Left kidney (tissue), 1 donor: ENCODE measurements at regions not wholly inside any gene's neighbourhood (a gene's known extent, or its start where the extent isn't known, plus 50 kb on each side); places are given as distances from the start of the nearest gene placed in this dataset.
A peak's percentile ranks its signal among the peaks of the same experiment; 100 is the strongest.
"Not testable (repeated sequence)": the region's sequence is repeated elsewhere in the genome, so short reads cannot be mapped to it uniquely, and the experiment has no call there.

Experiments
- DNase-seq: peaks from one replicate; pipeline ENCODE4 v3.0.0-alpha.2; 2013

GRCh38 chr6:50467931-50468330 is 245.4 kb upstream of the TFAP2D start:
- no peak for DNase-seq

DNA sequence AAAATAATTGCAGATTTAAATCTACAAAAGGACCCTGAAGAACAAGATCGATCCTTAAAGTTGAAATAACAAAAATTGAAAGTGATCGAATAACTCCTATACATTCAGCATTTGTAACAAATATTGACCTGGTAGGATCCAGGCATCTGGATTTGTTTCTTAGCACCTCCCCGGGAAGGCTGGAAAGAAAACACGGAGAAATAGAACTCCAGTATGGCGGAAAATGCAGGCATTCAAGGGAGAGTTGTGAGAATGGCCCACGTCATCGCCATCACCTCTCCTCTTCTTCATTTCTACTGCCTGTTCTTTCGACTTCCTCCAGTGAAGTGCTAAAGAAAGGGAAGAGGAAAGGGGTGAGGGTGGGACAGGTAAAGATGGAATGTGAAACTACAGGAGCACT is 242.3 kb upstream of the TFAP2D start:
- no peak for DNase-seq

GRCh38 chr6:50510361-50510760 is 203.0 kb upstream of the TFAP2D start:
- DNase-seq = no peak

DNA sequence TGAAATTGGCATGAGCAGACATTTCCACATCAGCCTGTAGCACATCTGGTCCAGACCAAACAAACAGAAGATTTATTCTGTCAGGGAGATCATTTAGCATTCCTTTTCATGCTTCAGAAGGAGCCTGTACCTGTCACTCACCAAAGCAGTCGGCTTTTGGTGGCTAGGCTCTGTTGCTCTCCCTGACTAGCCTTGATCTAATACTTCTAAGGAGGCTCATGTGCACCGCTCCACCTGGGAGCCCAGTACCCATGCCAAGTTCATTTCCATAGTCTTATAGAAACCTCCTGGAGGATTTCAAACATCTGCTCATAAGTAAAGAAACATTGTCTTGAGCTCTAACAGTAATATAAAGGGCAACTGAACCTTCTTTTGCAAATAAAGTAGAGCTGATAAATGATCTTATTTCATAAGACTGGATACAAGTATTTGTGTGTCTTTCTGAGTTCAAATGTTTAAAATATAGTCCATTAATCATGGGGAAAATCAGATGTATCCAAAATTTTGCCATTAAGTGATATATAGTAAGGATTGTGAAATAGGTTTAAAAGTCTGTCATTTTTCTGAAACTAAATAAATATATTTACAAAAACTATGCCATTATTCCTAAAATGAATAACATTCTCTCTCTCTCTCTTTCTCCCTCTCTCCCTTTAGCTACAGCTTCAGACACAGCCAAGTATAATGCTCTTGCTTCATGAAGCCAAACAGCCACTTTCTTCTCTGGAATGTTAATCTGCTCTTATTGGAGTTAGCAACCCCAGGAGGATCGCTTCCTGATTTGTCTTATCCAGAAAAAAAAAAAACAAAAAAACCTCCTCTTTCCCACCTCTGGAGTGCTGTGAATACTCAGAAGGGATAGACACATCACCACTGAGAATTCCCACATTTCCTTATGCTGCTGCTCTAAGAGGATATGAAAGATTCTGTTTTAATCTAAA is 192.7 kb upstream of the TFAP2D start:
- DNase-seq = no peak

DNA sequence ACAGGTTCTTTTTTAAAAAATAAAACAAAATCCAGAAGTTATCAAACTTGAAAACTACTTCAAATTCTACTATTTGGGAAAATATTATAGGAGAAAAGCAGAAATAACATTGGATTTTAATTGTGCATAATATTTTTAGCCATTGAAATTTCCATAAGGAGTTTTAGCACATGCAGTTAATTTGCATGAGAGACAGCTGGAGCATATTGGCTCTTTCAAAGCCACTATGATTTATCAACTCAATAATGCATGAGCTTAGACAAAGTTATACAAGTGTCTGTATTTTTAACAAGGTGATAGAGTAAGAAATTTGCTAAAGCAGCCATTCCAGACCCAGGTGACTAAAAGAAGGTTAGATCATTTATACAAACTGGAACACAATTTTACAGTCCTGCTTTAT is 189.0 kb upstream of the TFAP2D start:
- no peak for DNase-seq

DNA sequence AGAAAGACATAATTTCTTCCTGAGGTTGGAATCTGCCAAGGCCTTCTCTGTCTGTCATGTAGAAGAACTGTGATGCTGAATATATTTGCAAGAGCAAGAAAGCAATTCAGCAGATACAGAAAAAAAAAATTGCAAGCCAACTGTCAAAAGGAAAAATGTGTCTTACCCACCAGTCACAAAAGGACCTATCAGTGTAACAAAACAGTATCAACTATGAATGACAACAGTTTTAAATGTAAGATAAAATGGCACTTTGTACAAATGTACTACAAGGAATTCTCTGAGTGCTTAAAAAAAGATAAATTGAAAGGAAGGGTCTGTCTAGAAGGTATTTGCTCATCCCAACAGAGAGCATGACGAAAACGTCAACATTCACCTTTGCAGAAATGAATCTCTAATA is 185.3 kb upstream of the TFAP2D start:
- DNase-seq = no peak

DNA sequence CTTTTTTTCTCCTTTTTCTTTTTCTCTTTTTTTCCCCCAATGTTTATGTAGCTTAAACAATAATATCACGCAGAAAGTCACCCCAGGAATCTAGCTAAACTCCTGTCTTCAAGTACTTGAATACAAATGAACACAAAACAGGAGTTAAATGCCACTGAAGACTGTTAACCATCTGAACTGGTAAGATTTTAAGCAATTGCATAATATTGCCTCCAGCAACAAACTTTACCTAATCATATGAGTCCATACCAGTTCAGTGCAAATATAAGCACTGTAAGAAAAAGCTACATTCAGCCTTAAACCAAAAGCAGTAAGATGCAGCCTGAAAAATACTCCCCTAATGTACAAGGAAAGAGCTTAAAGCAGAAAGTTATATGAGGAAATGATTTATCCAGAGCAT is 173.9 kb upstream of the TFAP2D start:
- no peak for DNase-seq

DNA sequence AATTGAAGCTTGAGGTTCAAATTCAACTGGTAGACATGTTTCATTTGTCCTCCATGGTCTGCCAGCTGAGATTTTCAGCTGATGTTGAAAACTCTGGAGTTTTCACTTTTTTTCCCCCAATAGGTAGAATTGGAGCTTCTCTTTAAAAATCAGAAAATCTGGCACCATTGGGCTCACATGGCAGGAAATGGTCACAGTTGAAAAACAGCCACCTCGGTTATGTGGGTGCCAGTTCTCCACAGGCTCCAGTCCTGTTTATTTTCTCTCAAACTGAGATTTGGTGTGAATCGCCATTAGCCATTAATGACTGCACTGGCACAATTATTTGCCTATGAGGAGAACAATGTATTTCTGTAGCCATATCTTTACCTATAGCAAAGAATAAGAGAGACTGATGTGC is 171.4 kb upstream of the TFAP2D start:
- no peak for DNase-seq

DNA sequence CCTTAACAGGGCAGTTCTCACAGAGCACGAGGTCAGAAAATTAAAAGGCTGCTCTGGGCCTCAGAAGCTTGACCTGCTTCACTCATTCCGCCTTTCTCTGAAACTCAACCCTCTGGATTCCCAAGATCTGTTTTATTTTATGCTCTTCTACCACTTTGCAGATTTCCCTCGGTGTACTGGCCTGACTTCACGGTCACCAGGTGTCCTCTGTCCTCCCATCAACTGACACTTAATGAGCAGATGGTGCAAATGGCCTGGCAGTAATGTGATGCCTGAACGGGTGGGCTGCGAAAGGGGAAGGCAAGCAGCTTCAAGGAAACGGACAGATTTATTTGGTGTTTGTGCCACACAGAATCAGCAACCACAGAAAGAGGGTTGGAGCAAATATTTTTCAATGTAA is 169.7 kb upstream of the TFAP2D start:
- peak; percentile 43 for DNase-seq

DNA sequence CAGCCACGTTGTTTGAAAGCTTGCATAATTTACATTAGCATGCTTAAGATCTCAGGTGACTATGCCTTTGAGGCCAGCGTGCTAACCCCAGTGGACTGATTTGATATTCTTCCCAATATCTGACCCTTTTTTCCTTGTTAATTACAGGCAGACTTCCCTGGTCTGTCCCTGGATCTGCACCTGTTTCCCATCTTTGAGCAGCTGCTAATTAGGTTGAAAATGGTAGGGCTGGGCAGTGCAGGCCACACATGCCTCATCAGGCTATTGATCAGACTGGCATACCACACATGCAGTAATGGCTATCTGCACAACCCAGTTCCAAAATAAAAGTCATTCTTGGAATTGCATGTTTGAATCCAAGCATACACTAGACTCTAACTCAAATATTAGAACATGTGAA is 164.3 kb upstream of the TFAP2D start:
- no peak for DNase-seq

GRCh38 chr6:50549475-50549874 is 163.9 kb upstream of the TFAP2D start:
- no peak for DNase-seq

- no peak for DNase-seq
Observed at GRCh38 chr6:50555982-50556381, 157.3 kb upstream of the TFAP2D start.

GRCh38 chr6:50565004-50565403 is 148.3 kb upstream of the TFAP2D start:
- DNase-seq = no peak

DNA sequence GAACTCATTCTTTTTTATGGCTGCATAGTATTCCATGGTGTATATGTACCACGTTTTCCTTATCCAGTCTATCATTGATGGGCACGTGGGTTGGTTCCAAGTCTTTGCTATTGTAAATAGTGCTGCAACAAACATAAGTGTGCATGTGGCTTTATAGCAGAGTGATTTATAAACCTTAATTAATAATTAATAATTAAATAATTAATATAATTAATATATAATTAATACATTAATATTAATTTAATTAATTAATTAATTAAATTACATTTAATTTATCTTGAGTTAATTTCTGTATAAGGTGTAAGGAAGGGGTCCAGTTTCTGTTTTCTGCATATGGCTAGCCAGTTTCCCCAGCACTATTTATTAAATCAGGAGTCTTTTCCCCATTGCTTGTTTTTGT is 142.1 kb upstream of the TFAP2D start:
- DNase-seq = not testable (repeated sequence)

DNA sequence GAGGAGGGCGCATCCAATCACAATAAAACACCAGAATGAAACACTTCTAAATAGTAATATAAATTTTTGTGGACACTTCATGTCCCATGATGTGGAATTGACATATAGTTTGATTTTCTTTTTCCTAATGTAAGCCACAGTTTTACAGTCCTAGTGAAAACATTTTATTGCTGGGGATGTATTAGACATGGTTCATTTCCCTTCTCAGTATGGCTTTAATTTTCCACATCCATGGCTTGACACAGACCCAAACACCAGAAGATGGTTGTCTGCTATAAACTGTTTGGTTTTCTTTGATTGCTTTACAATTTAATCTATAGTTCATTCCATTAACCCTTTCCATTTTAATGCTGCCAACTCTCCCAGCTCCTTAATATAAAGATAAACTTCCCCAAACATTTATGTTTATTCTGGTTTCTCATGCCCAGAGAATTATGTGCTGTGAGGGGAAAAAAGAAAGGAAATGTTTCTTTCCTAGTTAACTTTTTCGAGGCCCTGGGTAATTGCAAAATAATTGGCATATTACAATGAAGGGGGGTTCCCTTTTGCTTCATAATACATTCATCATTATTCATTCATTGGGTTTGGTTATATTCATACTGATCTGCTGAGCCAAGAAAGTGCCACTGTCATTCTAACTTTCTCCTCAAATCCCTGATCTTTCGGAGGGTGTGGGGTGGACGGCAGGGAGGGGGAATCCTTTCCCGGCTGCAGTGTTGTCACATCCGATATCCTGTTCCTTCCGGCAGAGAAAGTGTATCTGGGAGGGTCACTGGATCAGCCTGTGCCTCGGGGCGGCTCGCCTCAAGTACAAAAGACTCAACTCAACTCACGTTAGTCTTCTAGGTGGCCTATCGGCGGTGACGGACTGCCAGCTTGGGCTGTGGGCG is 127.6 kb upstream of the TFAP2D start:
- DNase-seq = no peak

- DNase-seq = no peak
Observed at GRCh38 chr6:50586331-50586675, 127.0 kb upstream of the TFAP2D start.

DNA sequence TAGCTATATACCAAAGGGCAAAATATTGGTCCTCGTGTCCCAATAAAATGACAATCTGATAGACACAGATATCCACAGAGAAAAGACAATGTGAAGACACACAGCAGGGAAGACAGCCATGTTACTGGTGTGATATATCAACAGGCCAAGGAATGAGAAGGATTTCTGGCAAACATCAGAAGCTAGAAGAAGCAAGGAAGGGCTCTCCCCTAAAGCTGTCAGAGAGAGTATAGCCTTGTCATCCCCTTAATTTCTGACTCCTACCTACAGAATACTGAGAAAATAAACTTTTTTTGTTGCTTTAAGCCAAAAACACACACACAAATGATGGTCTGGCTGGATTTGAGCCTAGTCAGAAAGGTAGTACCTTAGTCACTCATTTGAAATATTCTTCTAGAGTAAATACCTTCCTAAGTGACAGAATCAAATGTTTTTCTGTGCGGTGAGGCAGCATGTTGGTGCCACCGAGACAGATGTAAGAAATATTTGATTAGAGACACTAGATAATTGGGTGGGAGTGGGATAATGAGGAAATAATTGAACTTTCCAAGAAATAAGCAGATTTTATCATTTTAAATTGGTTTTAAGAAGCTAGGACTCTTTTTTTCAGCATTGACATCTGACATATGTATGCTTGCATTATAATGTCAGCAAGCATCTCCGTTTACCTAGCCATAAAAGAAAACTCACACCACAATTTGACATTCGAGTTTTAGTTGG is 123.4 kb upstream of the TFAP2D start:
- DNase-seq = no peak

DNA sequence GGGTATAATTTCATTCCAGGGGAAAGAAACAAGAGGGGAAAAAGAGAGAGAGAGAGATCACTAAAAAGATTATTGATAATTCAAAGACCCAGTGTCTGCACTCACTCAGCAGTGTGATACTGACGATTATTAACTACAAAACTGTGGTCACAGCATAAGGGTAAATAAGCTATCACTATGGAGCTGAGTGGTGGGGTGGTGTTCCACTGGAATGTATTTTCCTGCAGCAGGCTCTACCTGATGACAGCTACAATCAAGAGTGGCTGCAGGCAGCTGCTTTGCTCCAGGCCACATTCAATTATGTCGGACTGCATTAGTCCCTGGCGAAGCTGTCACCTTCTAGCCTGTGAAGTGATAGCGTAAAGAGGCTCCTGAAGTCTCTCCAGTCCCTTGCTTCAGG is 122.2 kb upstream of the TFAP2D start:
- DNase-seq = no peak

DNA sequence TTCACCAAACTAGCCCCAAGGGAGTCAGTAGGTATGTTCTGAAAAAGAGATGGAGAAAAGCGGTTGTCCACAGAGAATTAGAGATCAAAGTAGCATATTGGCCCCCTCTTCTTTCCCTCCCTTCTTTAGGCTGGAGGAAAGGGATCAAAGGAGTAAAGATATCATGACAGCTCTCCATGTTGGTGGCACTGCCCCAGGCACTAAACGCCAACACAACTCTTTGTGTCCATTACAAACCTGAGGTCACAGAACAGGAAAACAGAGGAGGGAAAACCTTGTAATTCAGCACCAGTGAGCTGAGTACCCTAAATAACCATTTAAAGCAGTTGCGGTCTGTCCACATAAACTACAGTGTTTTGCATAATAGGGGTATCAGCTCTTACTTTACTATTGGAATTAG is 113.0 kb upstream of the TFAP2D start:
- no peak for DNase-seq

DNA sequence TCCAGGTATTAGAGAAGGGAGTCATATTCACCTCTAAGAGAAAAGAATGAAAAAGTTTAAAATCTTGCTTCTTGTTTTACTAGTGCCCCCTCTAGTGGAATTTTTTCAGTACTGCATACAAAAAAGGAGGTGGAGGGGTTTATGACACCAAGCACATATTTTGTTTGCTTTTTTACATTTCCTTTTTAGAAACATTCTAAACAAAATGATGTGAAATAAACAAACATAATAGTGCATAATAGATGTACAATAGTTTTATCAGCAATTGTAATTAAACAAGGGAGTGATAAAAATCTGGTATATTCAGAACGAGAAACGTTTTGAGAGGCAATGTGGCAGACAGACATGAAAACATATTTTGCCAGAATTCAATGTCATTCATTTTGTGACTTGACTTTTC is 111.0 kb upstream of the TFAP2D start:
- peak; percentile 32 for DNase-seq

GRCh38 chr6:50608421-50608820 is 104.9 kb upstream of the TFAP2D start:
- no peak for DNase-seq

DNA sequence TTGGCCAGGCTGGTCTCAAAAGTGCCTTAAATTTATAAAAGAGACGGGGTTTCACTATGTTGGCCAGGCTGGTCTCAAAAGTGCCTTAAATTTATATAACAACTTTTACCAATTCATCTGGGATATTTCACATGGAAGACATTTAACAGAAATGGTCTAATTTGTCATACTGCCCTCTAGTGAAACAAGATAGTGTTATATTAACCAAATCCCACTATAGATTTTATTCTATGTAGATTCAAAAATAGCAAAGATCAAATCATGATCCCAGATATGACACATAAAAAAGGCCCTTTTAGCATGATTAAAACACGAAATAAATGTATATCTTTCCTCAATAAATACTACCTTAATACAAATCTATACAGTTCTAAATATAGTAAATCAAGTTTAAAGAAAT is 102.8 kb upstream of the TFAP2D start:
- DNase-seq = no peak

DNA sequence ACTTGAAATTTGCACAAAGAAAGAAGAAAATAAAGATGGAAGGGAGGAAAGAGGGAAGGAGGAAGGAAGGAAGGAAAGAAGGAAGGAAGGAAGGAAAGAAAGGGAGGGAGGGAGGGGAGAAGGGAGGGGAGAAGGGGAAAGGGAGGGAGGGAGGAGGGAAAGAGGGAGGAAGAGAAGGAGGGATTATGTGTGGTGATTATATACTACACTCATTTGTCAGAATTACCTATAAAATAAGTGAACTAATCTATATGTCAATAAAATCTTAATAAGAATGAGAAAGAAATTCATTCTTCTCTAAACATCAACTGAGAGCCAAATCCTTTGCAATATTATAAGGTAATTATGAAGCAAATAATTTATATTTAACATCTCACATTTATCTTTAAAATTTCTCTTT is 77.9 kb upstream of the TFAP2D start:
- DNase-seq = no peak
